Mesenchymal stem cell (in vitro differentiated cells and primary cell): ENCODE measurements at regions not wholly inside any gene's neighbourhood (a gene's known extent, or its start where the extent isn't known, plus 50 kb on each side); places are given as distances from the start of the nearest gene placed in this dataset.

Experiments
- DNase-seq: peaks from one replicate; pipeline ENCODE4 v3.0.0-alpha.2; 2013
- H2AFZ ChIP-seq: one replicate; pipeline ENCODE4 v1.6.1; 2013; ENCODE audit warnings: low read depth, mild to moderate bottlenecking, control low read depth, inconsistent platforms, low read length, moderate library complexity
- H2AK5ac ChIP-seq: 2 replicates; pipeline ENCODE4 v1.6.1; 2013; ENCODE audit warnings: low read length, moderate library complexity, mild to moderate bottlenecking, inconsistent platforms; ENCODE audit not compliant: severe bottlenecking
- H2BK120ac ChIP-seq: one replicate; pipeline ENCODE4 v1.6.1; 2013; ENCODE audit warnings: low read depth, mild to moderate bottlenecking, inconsistent platforms, low read length, moderate library complexity
- H2BK12ac ChIP-seq, 2 experiments: one replicate each; pipeline ENCODE4 v1.6.1; 2013; ENCODE audit warnings: inconsistent platforms in 2 of 2, low read length in 2 of 2, mild to moderate bottlenecking in 2 of 2, moderate library complexity in 2 of 2, control low read depth in 1 of 2
- H2BK15ac ChIP-seq: one replicate; pipeline ENCODE4 v1.6.1; 2013; ENCODE audit warnings: mild to moderate bottlenecking, low read depth, inconsistent platforms; ENCODE audit not compliant: poor library complexity, severe bottlenecking
- H2BK5ac ChIP-seq: 2 replicates; pipeline ENCODE4 v1.6.1; 2013; ENCODE audit warnings: low read depth, mild to moderate bottlenecking, low read length, control low read depth, inconsistent platforms; ENCODE audit not compliant: poor library complexity, severe bottlenecking
- H3K14ac ChIP-seq, 2 experiments: one replicate each; pipeline ENCODE4 v1.6.1; 2013; ENCODE audit warnings: inconsistent platforms in 2 of 2, low read length in 2 of 2, control low read depth in 1 of 2, mild to moderate bottlenecking in 1 of 2, moderate library complexity in 1 of 2
- H3K18ac ChIP-seq, 2 experiments: one replicate each; pipeline ENCODE4 v1.6.1; 2013; ENCODE audit warnings: inconsistent platforms in 2 of 2, low read length in 2 of 2, control low read depth in 1 of 2, low read depth in 1 of 2, mild to moderate bottlenecking in 1 of 2
- H3K23ac ChIP-seq, 2 experiments: one replicate each; pipeline ENCODE4 v1.6.1; 2013; ENCODE audit warnings: inconsistent platforms in 2 of 2, low read length in 2 of 2, mild to moderate bottlenecking in 2 of 2, moderate library complexity in 2 of 2, control low read depth in 1 of 2
- H3K27ac ChIP-seq: 2 replicates; pipeline ENCODE4 v1.5.1; 2013; ENCODE audit warnings: mild to moderate bottlenecking, moderate library complexity, low read length, control low read depth, inconsistent platforms; ENCODE audit not compliant: poor library complexity, severe bottlenecking
- H3K27me3 ChIP-seq, 2 experiments: 2 replicates each; pipeline versions ENCODE4 v1.6.1 to v1.7.0; 2013; ENCODE audit warnings: low read length in 2 of 2, mild to moderate bottlenecking in 2 of 2, moderate library complexity in 2 of 2, control low read depth in 1 of 2, inconsistent platforms in 1 of 2; ENCODE audit not compliant: control insufficient read depth in 1 of 2, insufficient read depth in 1 of 2
- H3K36me3 ChIP-seq, 2 experiments: 2 replicates each; pipeline versions ENCODE4 v1.6.1 to v1.7.0; 2013; ENCODE audit warnings: low read length in 2 of 2, control low read depth in 1 of 2, inconsistent platforms in 1 of 2, low read depth in 1 of 2, mild to moderate bottlenecking in 1 of 2; ENCODE audit not compliant: insufficient read depth in 2 of 2, control insufficient read depth in 1 of 2
- H3K4ac ChIP-seq, 2 experiments: one replicate each; pipeline ENCODE4 v1.6.1; 2013; ENCODE audit warnings: inconsistent platforms in 2 of 2, low read length in 2 of 2, mild to moderate bottlenecking in 2 of 2, moderate library complexity in 2 of 2, control low read depth in 1 of 2, low read depth in 1 of 2
- H3K4me1 ChIP-seq: 2 replicates; pipeline ENCODE4 v1.6.1; 2013; ENCODE audit warnings: low read depth, low read length, control low read depth; ENCODE audit not compliant: control insufficient read depth, insufficient read depth
- H3K4me2 ChIP-seq: 2 replicates; pipeline ENCODE4 v1.6.1; 2013; ENCODE audit warnings: low read length, mild to moderate bottlenecking, inconsistent platforms; ENCODE audit not compliant: poor library complexity, severe bottlenecking
- H3K4me3 ChIP-seq, 2 experiments: 2 replicates each; pipeline versions ENCODE4 v1.5.1 to v1.7.0; 2013; ENCODE audit warnings: low read length in 2 of 2, mild to moderate bottlenecking in 2 of 2, control low read depth in 1 of 2, low read depth in 1 of 2; ENCODE audit not compliant: insufficient read depth in 1 of 2
- H3K79me1 ChIP-seq: replicated peaks from 2 replicates; pipeline ENCODE4 v1.6.1; 2013; ENCODE audit warnings: mild to moderate bottlenecking, control low read depth, low read length, inconsistent platforms; ENCODE audit not compliant: poor library complexity, severe bottlenecking
- H3K9ac ChIP-seq: 2 replicates; pipeline ENCODE4 v1.7.0; 2013; ENCODE audit warnings: mild to moderate bottlenecking, low read length, moderate library complexity
- H3K9me3 ChIP-seq: 2 replicates; pipeline ENCODE4 v1.7.0; 2013; ENCODE audit warnings: mild to moderate bottlenecking, low read length; ENCODE audit not compliant: control insufficient read depth
- H4K8ac ChIP-seq: one replicate; pipeline ENCODE4 v1.6.1; 2013; ENCODE audit warnings: inconsistent platforms, mild to moderate bottlenecking, low read length, moderate library complexity
- H4K91ac ChIP-seq: one replicate; pipeline ENCODE4 v1.6.1; 2013; ENCODE audit warnings: mild to moderate bottlenecking, low read length, inconsistent platforms
- WGBS: methylation state at CpG from one replicate; pipeline ENCODE4 v1.1.7; 2013; ENCODE audit warnings: mixed read lengths; 5-methylcytosine and 5-hydroxymethylcytosine counted together

GRCh38 chr4:183853548-183853940 is 51.6 kb upstream of the STOX2 start:
- no peak overlapping the region for H2AK5ac ChIP-seq
- no peak overlapping the region for H2BK12ac ChIP-seq
- no peak overlapping the region for H3K18ac ChIP-seq
- H2BK15ac ChIP-seq, result no peak overlapping the region
- H3K4me1 ChIP-seq, result no peaks in the 10 kb centered on the region
- H4K8ac ChIP-seq, result no peak overlapping the region
- peaks cover 3 to 14% of the 10 kb centered on the region in 2 experiments for H3K27me3 ChIP-seq
- no peak overlapping the region for H3K9ac ChIP-seq
- no peak overlapping the region for H3K4me3 ChIP-seq
- no peak overlapping the region for H3K27ac ChIP-seq
- H3K79me1 ChIP-seq, result no peaks in the 10 kb centered on the region
- H2BK5ac ChIP-seq, result no peak overlapping the region
- no peak overlapping the region for H2AFZ ChIP-seq
- no peak overlapping the region for H3K23ac ChIP-seq
- no peaks in the 10 kb centered on the region for H3K36me3 ChIP-seq
- no peak overlapping the region for H3K14ac ChIP-seq
- H4K91ac ChIP-seq, result no peak overlapping the region
- H2BK120ac ChIP-seq, result no peak overlapping the region
- H3K4me2 ChIP-seq, result no peak overlapping the region
- no peak for DNase-seq
- WGBS, result 28% methylated on average over 5 of the region's 5 CpGs
- no peak overlapping the region for H3K4ac ChIP-seq
- H3K9me3 ChIP-seq, result no peaks in the 10 kb centered on the region
